ENCODE measurements at regions not wholly inside any gene's neighbourhood (a gene's known extent, or its start where the extent isn't known, plus 50 kb on each side); places are given as distances from the start of the nearest gene placed in this dataset.

GRCh38 chr1:101112051-101112780, 86.6 kb upstream of the DPH5 start:
- no peak overlapping the region for H3K4me3 ChIP-seq (ENCODE audit: low read depth, low read length)
- no peak for DNase-seq (ENCODE audit: low read depth)
- no peak for TF ChIP-seq CTCF (IDR thresholded peaks at IDR 0.05; ENCODE audit: control insufficient read depth, extremely low read depth, insufficient read depth)

GRCh38 chr1:101111461-101111860, 85.9 kb upstream of the DPH5 start:
- DNase-seq (ENCODE audit: low read depth): no peak
- no peak for TF ChIP-seq CTCF (IDR thresholded peaks at IDR 0.05; ENCODE audit: control insufficient read depth, extremely low read depth, insufficient read depth)
- H3K4me3 ChIP-seq (ENCODE audit: low read depth, low read length): no peak overlapping the region

GRCh38 chr1:101109791-101110190, 84.2 kb upstream of the DPH5 start:
- DNase-seq (ENCODE audit: low read depth): no peak
- no peak overlapping the region for H3K4me3 ChIP-seq (ENCODE audit: low read depth, low read length)
- TF ChIP-seq CTCF (IDR thresholded peaks at IDR 0.05; ENCODE audit: control insufficient read depth, extremely low read depth, insufficient read depth): no peak

- no peak for DNase-seq (ENCODE audit: low read depth)
- no peak overlapping the region for H3K4me3 ChIP-seq (ENCODE audit: low read depth, low read length)
- no peak for TF ChIP-seq CTCF (IDR thresholded peaks at IDR 0.05; ENCODE audit: control insufficient read depth, extremely low read depth, insufficient read depth)
Observed at GRCh38 chr1:101108111-101108500, 82.5 kb upstream of the DPH5 start.

- TF ChIP-seq CTCF (IDR thresholded peaks at IDR 0.05; ENCODE audit: control insufficient read depth, extremely low read depth, insufficient read depth): no peak
Observed at GRCh38 chr1:101107496-101108110, 82.0 kb upstream of the DPH5 start.

GRCh38 chr1:101105877-101106276, 80.3 kb upstream of the DPH5 start:
- TF ChIP-seq CTCF (IDR thresholded peaks at IDR 0.05; ENCODE audit: control insufficient read depth, extremely low read depth, insufficient read depth): no peak
- no peak for DNase-seq (ENCODE audit: low read depth)
- no peak overlapping the region for H3K4me3 ChIP-seq (ENCODE audit: low read depth, low read length)

More at GRCh38 chr1:101107496-101108110, 82.0 kb upstream of the DPH5 start:
- no peak overlapping the region for H3K4me3 ChIP-seq (ENCODE audit: low read depth, low read length)
- no peak for DNase-seq (ENCODE audit: low read depth)

Data from LNCaP clone FGC (cell line).